ENCODE measurements at regions not wholly inside any gene's neighbourhood (a gene's known extent, or its start where the extent isn't known, plus 50 kb on each side); places are given as distances from the start of the nearest gene placed in this dataset.

DNA sequence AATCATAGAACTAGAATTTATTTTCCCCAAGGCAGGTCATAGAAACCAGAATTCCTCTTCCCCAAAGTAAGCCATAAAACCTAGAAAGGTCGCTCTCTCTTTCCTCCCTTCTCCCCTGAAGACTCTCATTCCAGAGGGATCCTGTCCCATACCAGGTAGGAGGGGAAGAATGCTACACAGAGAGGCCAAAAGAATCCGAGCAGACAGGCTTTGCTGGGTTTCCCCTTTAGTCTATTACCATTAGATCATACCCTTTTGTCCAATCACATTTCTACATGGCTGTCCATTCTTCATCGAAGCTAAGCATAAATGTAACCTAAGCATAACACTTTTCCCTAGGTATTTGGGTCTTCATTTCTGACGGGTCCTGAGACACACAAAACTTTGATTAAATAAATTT lies 204.5 kb downstream of the SPTSSA start:
- intact Hi-C loops (cut with DNase I): no loop called here
- H3K4me1 ChIP-seq: peaks cover 0 to 8% (median 6%) of the 10 kb centered on the region in 4 donors
- no peaks in the 10 kb centered on the region for H3K36me3 ChIP-seq
- WGBS, 2 donors: 83 to 85% methylated on average over 4 of the region's 4 CpGs
- no peaks in the 10 kb centered on the region for H3K27me3 ChIP-seq
- peak overlapping the region in 2 of 4 donors; percentile 28 to 55 for H3K27ac ChIP-seq
- no peak for DNase-seq
- no peaks in the 10 kb centered on the region for H3K9me3 ChIP-seq
- TF ChIP-seq EP300 (IDR thresholded peaks at IDR 0.05) (no peak), POLR2AphosphoS5 (IDR thresholded peaks at IDR 0.05) (no peak), POLR2A (IDR thresholded peaks at IDR 0.05) (no peak)
- TF ChIP-seq, protein P1, sequence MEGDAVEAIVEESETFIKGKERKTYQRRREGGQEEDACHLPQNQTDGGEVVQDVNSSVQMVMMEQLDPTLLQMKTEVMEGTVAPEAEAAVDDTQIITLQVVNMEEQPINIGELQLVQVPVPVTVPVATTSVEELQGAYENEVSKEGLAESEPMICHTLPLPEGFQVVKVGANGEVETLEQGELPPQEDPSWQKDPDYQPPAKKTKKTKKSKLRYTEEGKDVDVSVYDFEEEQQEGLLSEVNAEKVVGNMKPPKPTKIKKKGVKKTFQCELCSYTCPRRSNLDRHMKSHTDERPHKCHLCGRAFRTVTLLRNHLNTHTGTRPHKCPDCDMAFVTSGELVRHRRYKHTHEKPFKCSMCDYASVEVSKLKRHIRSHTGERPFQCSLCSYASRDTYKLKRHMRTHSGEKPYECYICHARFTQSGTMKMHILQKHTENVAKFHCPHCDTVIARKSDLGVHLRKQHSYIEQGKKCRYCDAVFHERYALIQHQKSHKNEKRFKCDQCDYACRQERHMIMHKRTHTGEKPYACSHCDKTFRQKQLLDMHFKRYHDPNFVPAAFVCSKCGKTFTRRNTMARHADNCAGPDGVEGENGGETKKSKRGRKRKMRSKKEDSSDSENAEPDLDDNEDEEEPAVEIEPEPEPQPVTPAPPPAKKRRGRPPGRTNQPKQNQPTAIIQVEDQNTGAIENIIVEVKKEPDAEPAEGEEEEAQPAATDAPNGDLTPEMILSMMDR (IDR thresholded peaks at IDR 0.05): no peak
- no peak overlapping the region for H3K4me3 ChIP-seq

DNA sequence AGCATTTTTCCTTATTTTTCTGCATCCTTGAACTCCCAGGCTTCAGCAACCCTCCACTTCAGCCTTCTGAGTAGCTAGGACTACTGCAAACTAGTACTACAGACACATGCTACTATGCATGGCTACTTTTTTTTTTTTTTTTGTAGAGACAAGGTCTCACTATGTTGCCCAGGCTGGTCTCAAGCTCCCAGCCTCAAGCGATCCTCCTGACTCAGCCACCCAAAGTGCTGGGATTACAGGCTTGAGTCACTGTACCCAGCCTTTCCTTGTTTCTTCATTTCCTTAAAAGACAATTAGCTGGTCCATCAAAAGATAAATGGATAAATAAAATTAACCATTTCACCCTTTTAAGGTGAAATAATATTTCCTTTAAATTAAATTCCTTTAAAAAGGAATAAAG lies 205.8 kb downstream of the SPTSSA start:
- 92 to 93% methylated on average over 1 of the region's 1 CpG for WGBS, 2 donors
- peaks cover 0 to 15% (median 9%) of the 10 kb centered on the region in 4 donors for H3K4me1 ChIP-seq
- intact Hi-C loops (cut with DNase I): no loop called here

DNA sequence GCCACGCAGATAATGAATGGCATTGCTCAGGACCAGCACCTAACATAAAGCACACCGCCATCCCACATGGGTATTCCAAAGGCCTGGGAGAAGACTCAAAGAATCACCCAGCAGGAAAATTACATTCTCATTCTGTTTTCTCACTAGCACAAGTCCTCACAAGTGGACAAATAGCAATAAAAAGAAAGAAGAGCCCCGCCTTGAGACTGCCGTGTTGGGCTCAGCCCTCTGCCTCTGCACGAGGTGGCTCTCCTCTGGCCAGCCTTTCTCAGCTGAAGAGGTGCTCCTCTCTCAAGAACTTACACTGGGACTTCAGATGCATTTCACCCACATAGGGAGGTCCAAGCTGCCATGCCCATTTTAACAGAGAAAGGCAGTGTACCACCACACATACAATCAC lies 207.5 kb downstream of the SPTSSA start:
- intact Hi-C loops (cut with DNase I): no loop called here
- 24 to 66% methylated on average over 5 of the region's 5 CpGs for WGBS, 2 donors
- H3K36me3 ChIP-seq: no peaks in the 10 kb centered on the region

More for the DNA sequence above, 205.8 kb downstream of the SPTSSA start:
- H3K9me3 ChIP-seq: no peaks in the 10 kb centered on the region
- H3K36me3 ChIP-seq: no peaks in the 10 kb centered on the region
- no peak overlapping the region for H3K27ac ChIP-seq
- no peak overlapping the region for H3K4me3 ChIP-seq
- TF ChIP-seq POLR2AphosphoS5 (IDR thresholded peaks at IDR 0.05) (no peak), POLR2A (IDR thresholded peaks at IDR 0.05) (no peak), EP300 (IDR thresholded peaks at IDR 0.05) (no peak)
- TF ChIP-seq, protein P1 (IDR thresholded peaks at IDR 0.05): no peak
- DNase-seq: no peak
- no peaks in the 10 kb centered on the region for H3K27me3 ChIP-seq

DNA sequence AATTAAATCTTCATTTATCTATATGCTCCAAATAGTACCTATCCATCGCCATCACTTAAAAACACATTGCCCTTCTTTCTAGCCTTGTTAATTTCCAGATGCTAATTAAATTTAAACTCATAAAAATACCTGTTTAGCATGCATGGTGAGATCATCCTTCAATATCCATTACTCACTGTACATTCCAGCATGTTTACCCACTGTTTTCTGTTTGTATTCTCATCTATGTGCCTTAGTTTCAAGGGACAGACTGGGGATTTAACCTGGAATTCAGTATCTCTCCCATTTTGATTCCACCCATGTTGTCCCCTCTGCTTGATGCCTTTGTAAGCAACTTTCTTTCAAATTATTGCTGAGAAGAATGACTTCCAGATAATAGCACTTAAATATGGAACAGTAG lies 208.0 kb downstream of the SPTSSA start:
- no peaks in the 10 kb centered on the region for H3K36me3 ChIP-seq
- intact Hi-C loops (cut with DNase I): no loop called here
- H3K27ac ChIP-seq: no peak overlapping the region
- H3K9me3 ChIP-seq: no peaks in the 10 kb centered on the region
- TF ChIP-seq, protein P1 (IDR thresholded peaks at IDR 0.05): no peak
- no peak for TF ChIP-seq EP300 (IDR thresholded peaks at IDR 0.05)
- no peak for TF ChIP-seq POLR2AphosphoS5 (IDR thresholded peaks at IDR 0.05)
- TF ChIP-seq POLR2A (IDR thresholded peaks at IDR 0.05): no peak
- DNase-seq: no peak
- no peaks in the 10 kb centered on the region for H3K27me3 ChIP-seq
- WGBS, 2 donors: 86 to 95% methylated on average over 1 of the region's 1 CpG
- H3K4me3 ChIP-seq: no peak overlapping the region
- peaks cover 0 to 22% (median 11%) of the 10 kb centered on the region in 4 donors for H3K4me1 ChIP-seq

More for the DNA sequence above, 207.5 kb downstream of the SPTSSA start:
- TF ChIP-seq POLR2AphosphoS5 (IDR thresholded peaks at IDR 0.05): no peak
- Histone ChIP-seq H3K9me3 (no peaks in the 10 kb centered on the region), H3K4me1 (peaks cover 0 to 22% (median 11%) of the 10 kb centered on the region in 4 donors), H3K4me3 (no peak overlapping the region), H3K27ac (no peak overlapping the region), H3K27me3 (no peaks in the 10 kb centered on the region)
- no peak for DNase-seq

DNA sequence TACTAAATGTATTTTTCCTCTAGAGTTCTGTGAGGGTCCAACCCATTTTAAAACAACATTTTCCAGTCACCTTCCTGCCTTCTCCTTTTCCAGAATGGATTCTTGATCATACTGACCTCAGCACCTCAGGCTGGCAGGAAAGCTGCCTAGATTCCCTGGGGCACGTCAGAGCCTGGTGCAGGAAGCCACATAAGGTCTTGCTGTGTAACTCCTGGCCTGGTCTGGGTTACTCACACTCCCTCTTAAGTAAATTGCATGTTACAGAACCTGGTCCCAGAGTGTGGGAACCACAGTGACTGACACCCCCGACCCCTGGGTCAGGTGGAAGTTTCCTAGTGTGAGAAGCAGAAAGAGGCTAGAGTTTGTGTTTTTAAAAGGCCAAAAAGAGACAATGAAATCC lies 209.8 kb downstream of the SPTSSA start:
- WGBS, 2 donors: 79 to 92% methylated on average over 2 of the region's 2 CpGs
- Histone ChIP-seq H3K27ac (peak overlapping the region in 1 of 4 donors; percentile 18), H3K36me3 (no peaks in the 10 kb centered on the region), H3K9me3 (no peaks in the 10 kb centered on the region), H3K4me3 (no peak overlapping the region), H3K4me1 (peaks cover 0 to 16% (median 4%) of the 10 kb centered on the region in 4 donors), H3K27me3 (no peaks in the 10 kb centered on the region)
- TF ChIP-seq EP300 (IDR thresholded peaks at IDR 0.05): no peak
- TF ChIP-seq POLR2A (IDR thresholded peaks at IDR 0.05): no peak
- no peak for TF ChIP-seq POLR2AphosphoS5 (IDR thresholded peaks at IDR 0.05)
- TF ChIP-seq, protein P1 (IDR thresholded peaks at IDR 0.05): no peak
- no peak for DNase-seq
- intact Hi-C loops (cut with DNase I): no loop called here
